Endodermal cell (in vitro differentiated cells): ENCODE measurements at regions not wholly inside any gene's neighbourhood (a gene's known extent, or its start where the extent isn't known, plus 50 kb on each side); places are given as distances from the start of the nearest gene placed in this dataset.

Experiments
- DNase-seq: peaks from one replicate; pipeline ENCODE4 v3.0.0-alpha.2; 2017
- H3K27ac ChIP-seq: 2 replicates; pipeline ENCODE4 v1.5.1; 2013; ENCODE audit warnings: mild to moderate bottlenecking, low read depth, low read length, moderate library complexity
- H3K27me3 ChIP-seq: 2 replicates; pipeline ENCODE4 v1.6.1; 2013; ENCODE audit warnings: mild to moderate bottlenecking, low read length, moderate library complexity; ENCODE audit not compliant: insufficient read depth, control insufficient read depth, poor library complexity, severe bottlenecking
- H3K36me3 ChIP-seq: 2 replicates; pipeline ENCODE4 v1.7.0; 2013; ENCODE audit warnings: mild to moderate bottlenecking, low read length, moderate library complexity; ENCODE audit not compliant: control insufficient read depth, insufficient read depth
- H3K4me1 ChIP-seq: one replicate; pipeline ENCODE4 v1.7.0; 2013; ENCODE audit warnings: low read length; ENCODE audit not compliant: control insufficient read depth, insufficient read depth
- H3K4me3 ChIP-seq: 2 replicates; pipeline ENCODE4 v1.5.1; 2013; ENCODE audit warnings: mild to moderate bottlenecking, low read length, moderate library complexity
- H3K9ac ChIP-seq: 2 replicates; pipeline ENCODE4 v1.6.1; 2013; ENCODE audit warnings: mild to moderate bottlenecking, low read length, moderate library complexity; ENCODE audit not compliant: poor library complexity, severe bottlenecking; ENCODE audit errors: extremely low read depth
- H3K9me3 ChIP-seq: 2 replicates; pipeline ENCODE4 v1.6.1; 2013; ENCODE audit warnings: mild to moderate bottlenecking, low read length, moderate library complexity; ENCODE audit not compliant: control insufficient read depth
- H3K27ac Mint-ChIP-seq: 2 replicates; pipeline ENCODE4 v1.8.0; 2020; ENCODE audit warnings: mixed read lengths
- H3K27me3 Mint-ChIP-seq: 2 replicates; pipeline ENCODE4 v1.8.0; 2021; ENCODE audit warnings: mild to moderate bottlenecking, mixed read lengths; ENCODE audit not compliant: insufficient read depth
- H3K36me3 Mint-ChIP-seq: 2 replicates; pipeline ENCODE4 v1.8.0; 2020; ENCODE audit warnings: low read depth, mixed read lengths
- H3K4me1 Mint-ChIP-seq: 2 replicates; pipeline ENCODE4 v1.8.0; 2020; ENCODE audit warnings: mixed read lengths
- H3K4me3 Mint-ChIP-seq: 2 replicates; pipeline ENCODE4 v1.8.0; 2020; ENCODE audit warnings: mild to moderate bottlenecking, moderate library complexity, mixed read lengths
- H3K9me3 Mint-ChIP-seq: 2 replicates; pipeline ENCODE4 v1.8.0; 2020; ENCODE audit warnings: mild to moderate bottlenecking, mixed read lengths
- WGBS, 2 experiments: methylation state at CpG; one replicate each; pipeline versions ENCODE4 v1.1.5 to v1.1.7; 2013; ENCODE audit warnings: missing lambda C conversion rate in 2 of 2, mixed read lengths in 1 of 2; ENCODE audit not compliant: insufficient coverage in 1 of 2, insufficient read length in 1 of 2; 5-methylcytosine and 5-hydroxymethylcytosine counted together
- TF ChIP-seq, protein P1 (sequence below): fragments of 200-600 bp; sonication (generic); conservative IDR thresholded peaks from 2 replicates; pipeline ENCODE4 v1.5.0; 2021; ENCODE audit warnings: antibody characterized with exemption, mild to moderate bottlenecking

DNA sequence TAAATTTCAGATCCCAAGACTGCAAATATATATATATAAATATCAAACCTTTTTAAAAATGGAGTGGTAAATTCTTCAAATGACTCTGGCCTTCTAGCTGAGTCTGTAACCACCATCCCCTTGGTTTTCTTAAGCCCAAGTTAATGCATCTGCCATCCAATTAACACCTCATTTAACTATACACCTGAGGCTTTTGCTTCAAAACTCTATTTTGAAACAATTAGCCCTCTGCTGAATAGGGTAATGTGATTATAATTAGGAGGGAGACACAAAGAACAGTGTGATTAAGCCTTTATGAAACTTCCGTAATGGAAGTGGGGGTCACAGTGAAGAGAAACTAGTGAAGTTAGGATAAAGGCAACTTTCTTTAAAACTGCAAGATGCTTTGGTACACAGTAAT is 83.6 kb downstream of the GPR37 start:
- Histone ChIP-seq H3K4me1 (no peaks in the 10 kb centered on the region), H3K4me3 (no peak overlapping the region), H3K9ac (no peak overlapping the region), H3K27ac (no peak overlapping the region), H3K36me3 (no peaks in the 10 kb centered on the region), H3K27me3 (no peaks in the 10 kb centered on the region), H3K9me3 (no peaks in the 10 kb centered on the region)
- H3K27me3 Mint-ChIP-seq = peaks cover 2% of the 10 kb centered on the region
- WGBS, 2 experiments = 20% methylated on average over 1 of the region's 1 CpG; no CpG with 5 or more reads in 1 of the 2 experiments
- H3K4me1 Mint-ChIP-seq = peaks cover 19% of the 10 kb centered on the region
- H3K36me3 Mint-ChIP-seq = no peaks in the 10 kb centered on the region
- no peaks in the 10 kb centered on the region for H3K9me3 Mint-ChIP-seq
- no peak overlapping the region for H3K27ac Mint-ChIP-seq
- TF ChIP-seq, protein P1, sequence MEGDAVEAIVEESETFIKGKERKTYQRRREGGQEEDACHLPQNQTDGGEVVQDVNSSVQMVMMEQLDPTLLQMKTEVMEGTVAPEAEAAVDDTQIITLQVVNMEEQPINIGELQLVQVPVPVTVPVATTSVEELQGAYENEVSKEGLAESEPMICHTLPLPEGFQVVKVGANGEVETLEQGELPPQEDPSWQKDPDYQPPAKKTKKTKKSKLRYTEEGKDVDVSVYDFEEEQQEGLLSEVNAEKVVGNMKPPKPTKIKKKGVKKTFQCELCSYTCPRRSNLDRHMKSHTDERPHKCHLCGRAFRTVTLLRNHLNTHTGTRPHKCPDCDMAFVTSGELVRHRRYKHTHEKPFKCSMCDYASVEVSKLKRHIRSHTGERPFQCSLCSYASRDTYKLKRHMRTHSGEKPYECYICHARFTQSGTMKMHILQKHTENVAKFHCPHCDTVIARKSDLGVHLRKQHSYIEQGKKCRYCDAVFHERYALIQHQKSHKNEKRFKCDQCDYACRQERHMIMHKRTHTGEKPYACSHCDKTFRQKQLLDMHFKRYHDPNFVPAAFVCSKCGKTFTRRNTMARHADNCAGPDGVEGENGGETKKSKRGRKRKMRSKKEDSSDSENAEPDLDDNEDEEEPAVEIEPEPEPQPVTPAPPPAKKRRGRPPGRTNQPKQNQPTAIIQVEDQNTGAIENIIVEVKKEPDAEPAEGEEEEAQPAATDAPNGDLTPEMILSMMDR = no peak
- no peak overlapping the region for H3K4me3 Mint-ChIP-seq
- DNase-seq = no peak

DNA sequence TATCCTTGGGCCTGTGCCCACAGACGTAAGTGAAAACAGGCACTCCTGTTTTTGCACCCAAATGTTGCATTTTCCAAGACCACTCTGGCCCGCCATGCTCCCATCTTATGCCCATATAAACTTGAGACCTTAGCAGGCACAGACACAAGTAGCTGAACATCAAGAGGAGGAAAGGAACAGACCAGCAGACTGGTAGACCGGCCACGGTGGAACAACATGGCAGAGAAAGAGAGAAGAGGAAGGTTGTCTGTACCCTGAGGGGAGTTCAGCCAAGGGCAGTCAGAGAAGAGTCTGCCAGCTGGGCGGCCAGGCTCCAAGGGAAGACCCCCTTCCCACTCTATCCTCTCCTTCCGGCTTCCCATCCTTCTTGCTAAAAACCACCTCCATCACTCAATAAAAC is 85.3 kb downstream of the GPR37 start:
- 86 to 90% methylated on average over 2 to 6 of the region's 6 CpGs for WGBS, 2 experiments
- Histone ChIP-seq H3K36me3 (no peaks in the 10 kb centered on the region), H3K27me3 (no peaks in the 10 kb centered on the region), H3K4me3 (no peak overlapping the region), H3K9ac (no peak overlapping the region), H3K9me3 (no peaks in the 10 kb centered on the region), H3K27ac (no peak overlapping the region), H3K4me1 (no peaks in the 10 kb centered on the region)
- no peak overlapping the region for H3K4me3 Mint-ChIP-seq
- H3K27me3 Mint-ChIP-seq = peaks cover 2% of the 10 kb centered on the region
- TF ChIP-seq, protein P1 = no peak
- peaks cover 19% of the 10 kb centered on the region for H3K4me1 Mint-ChIP-seq
- H3K36me3 Mint-ChIP-seq = no peaks in the 10 kb centered on the region
- peaks cover 3% of the 10 kb centered on the region for H3K9me3 Mint-ChIP-seq
- no peak overlapping the region for H3K27ac Mint-ChIP-seq
- DNase-seq = no peak

DNA sequence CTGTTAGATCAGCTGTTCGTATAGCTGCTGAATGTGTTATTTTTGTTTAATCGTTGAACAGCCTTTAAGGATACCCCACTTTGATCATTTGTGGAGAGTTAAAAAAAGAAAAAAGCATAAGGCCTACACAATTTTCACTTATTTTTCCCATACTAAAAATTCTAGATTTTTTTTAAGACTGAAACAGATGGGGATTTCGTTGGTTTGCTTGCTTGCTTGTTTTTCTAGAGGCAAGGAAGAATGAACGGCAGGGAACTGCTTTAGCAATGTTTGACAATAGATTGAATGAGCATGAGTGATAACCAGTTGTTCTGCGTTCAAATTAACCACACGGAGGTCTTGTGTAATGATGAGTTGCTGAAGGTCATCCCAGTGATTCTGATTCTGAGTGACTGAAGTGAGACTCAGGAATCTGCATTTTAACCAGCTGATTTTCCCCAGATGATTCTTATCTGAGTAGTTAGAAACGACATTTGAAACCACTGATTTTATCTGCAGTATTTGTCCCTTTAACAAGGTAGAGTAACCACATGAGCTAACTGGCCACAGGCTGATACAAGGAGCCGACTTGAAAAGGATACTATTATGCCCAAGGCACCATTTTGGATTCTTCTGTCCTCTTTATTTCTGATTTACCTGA is 85.9 kb downstream of the GPR37 start:
- Histone ChIP-seq H3K9ac (no peak overlapping the region), H3K4me1 (no peaks in the 10 kb centered on the region), H3K4me3 (no peak overlapping the region), H3K36me3 (no peaks in the 10 kb centered on the region), H3K9me3 (no peaks in the 10 kb centered on the region), H3K27me3 (no peaks in the 10 kb centered on the region), H3K27ac (no peak overlapping the region)
- no peak overlapping the region for H3K4me3 Mint-ChIP-seq
- peaks cover 3% of the 10 kb centered on the region for H3K9me3 Mint-ChIP-seq
- H3K36me3 Mint-ChIP-seq = no peaks in the 10 kb centered on the region
- peaks cover 19% of the 10 kb centered on the region for H3K4me1 Mint-ChIP-seq
- H3K27me3 Mint-ChIP-seq = peaks cover 2% of the 10 kb centered on the region
- no peak overlapping the region for H3K27ac Mint-ChIP-seq
- DNase-seq = no peak
- TF ChIP-seq, protein P1 = no peak
- 82 to 83% methylated on average over 6 to 8 of the region's 8 CpGs for WGBS, 2 experiments
